ENCODE measurements at regions not wholly inside any gene's neighbourhood (a gene's known extent, or its start where the extent isn't known, plus 50 kb on each side); places are given as distances from the start of the nearest gene placed in this dataset.
A peak's percentile ranks its signal among the peaks of the same experiment; 100 is the strongest.

DNA sequence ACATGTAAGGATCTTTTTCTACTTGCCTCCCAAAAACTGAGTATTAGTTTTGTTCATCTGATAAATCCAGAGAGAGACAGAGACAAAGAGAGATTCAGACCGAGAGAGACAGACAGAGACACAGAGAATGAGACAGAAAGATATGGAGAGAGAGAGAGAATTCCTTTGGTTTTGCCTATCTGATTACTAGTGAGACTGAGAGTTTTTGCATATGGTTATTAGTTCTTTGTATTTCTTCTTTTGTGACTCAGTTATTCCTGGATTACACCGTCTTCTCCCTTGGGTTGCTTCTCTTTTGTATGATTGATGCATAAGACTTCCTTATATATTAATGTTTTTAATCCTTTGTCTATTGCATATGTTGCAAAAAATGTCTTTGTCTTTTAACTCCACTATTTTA, 91.2 kb upstream of the SPATA31C2 start:
- no peak overlapping the region for H3K4me3 ChIP-seq
- no peaks in the 10 kb centered on the region for H3K27me3 ChIP-seq
- WGBS, 2 donors = 65 to 88% methylated on average over 2 of the region's 2 CpGs
- no peak for TF ChIP-seq POLR2AphosphoS5 (IDR thresholded peaks at IDR 0.05)
- no peak for TF ChIP-seq POLR2A (IDR thresholded peaks at IDR 0.05)
- TF ChIP-seq, protein P1, sequence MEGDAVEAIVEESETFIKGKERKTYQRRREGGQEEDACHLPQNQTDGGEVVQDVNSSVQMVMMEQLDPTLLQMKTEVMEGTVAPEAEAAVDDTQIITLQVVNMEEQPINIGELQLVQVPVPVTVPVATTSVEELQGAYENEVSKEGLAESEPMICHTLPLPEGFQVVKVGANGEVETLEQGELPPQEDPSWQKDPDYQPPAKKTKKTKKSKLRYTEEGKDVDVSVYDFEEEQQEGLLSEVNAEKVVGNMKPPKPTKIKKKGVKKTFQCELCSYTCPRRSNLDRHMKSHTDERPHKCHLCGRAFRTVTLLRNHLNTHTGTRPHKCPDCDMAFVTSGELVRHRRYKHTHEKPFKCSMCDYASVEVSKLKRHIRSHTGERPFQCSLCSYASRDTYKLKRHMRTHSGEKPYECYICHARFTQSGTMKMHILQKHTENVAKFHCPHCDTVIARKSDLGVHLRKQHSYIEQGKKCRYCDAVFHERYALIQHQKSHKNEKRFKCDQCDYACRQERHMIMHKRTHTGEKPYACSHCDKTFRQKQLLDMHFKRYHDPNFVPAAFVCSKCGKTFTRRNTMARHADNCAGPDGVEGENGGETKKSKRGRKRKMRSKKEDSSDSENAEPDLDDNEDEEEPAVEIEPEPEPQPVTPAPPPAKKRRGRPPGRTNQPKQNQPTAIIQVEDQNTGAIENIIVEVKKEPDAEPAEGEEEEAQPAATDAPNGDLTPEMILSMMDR (IDR thresholded peaks at IDR 0.05) = no peak
- TF ChIP-seq EP300 (IDR thresholded peaks at IDR 0.05) = no peak
- H3K9me3 ChIP-seq = no peaks in the 10 kb centered on the region
- no peak for DNase-seq
- no peak for ATAC-seq (ENCODE audit: low FRiP score in 2 of 2)
- H3K27ac ChIP-seq = no peak overlapping the region
- H3K36me3 ChIP-seq = no peaks in the 10 kb centered on the region
- no peaks in the 10 kb centered on the region for H3K4me1 ChIP-seq

DNA sequence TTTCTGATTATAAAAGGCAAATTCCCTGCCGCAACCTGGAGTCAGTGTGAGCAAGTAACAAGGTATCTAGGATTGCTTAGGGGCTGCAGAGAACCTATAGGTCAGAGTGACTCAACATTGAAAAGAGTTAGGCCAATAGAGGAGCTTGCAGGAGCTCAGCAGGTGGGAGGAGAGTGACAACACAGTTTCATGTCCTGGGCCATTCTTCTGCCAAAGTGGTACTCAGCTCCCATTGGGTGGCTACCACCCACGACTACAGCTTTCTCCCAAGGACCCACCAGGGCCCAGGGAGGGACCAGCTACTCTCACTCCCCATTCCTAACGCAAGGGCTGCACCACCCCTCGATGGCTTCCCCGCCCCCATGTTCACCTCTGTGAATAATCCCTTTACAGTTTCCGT, 86.7 kb upstream of the SPATA31C2 start:
- H3K9me3 ChIP-seq = no peaks in the 10 kb centered on the region
- no peaks in the 10 kb centered on the region for H3K36me3 ChIP-seq
- no peak overlapping the region for H3K27ac ChIP-seq
- H3K27me3 ChIP-seq = no peaks in the 10 kb centered on the region
- 82 to 85% methylated on average over 6 of the region's 6 CpGs for WGBS, 2 donors
- TF ChIP-seq EP300 (IDR thresholded peaks at IDR 0.05) (no peak), POLR2A (IDR thresholded peaks at IDR 0.05) (no peak), POLR2AphosphoS5 (IDR thresholded peaks at IDR 0.05) (no peak)
- TF ChIP-seq, protein P1 (IDR thresholded peaks at IDR 0.05) = no peak
- ATAC-seq (ENCODE audit: low FRiP score in 2 of 2) (no peak), DNase-seq (no peak)
- no peaks in the 10 kb centered on the region for H3K4me1 ChIP-seq
- no peak overlapping the region for H3K4me3 ChIP-seq

DNA sequence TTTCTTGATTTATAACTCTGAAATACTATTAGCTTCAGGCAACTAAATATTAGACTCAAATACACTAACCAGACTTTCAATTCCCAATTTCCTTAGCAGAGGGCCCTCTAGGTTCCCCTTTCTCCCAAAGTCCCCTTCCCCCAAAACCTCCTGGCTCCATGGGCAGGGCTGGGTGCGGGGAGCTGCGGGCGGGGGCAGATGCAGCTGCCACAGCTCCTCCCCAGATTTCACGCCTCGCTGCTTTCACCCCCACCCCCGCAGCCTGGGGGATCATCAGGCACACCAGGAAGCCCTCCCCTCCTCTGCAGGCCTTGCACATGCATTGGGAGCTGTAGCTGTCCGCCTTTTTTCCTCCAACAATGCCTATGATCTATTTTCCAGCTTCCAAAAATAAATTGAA, 82.8 kb upstream of the SPATA31C2 start:
- Histone ChIP-seq H3K36me3 (no peaks in the 10 kb centered on the region), H3K4me3 (no peak overlapping the region), H3K27ac (no peak overlapping the region), H3K4me1 (no peaks in the 10 kb centered on the region), H3K9me3 (no peaks in the 10 kb centered on the region), H3K27me3 (no peaks in the 10 kb centered on the region)
- ATAC-seq (ENCODE audit: low FRiP score in 2 of 2) (peak in 1 of 2 donors; percentile 43), DNase-seq (peak in 1 of 2 donors; percentile 52)
- TF ChIP-seq, protein P1 (IDR thresholded peaks at IDR 0.05) = no peak
- TF ChIP-seq POLR2AphosphoS5 (IDR thresholded peaks at IDR 0.05) (no peak), EP300 (IDR thresholded peaks at IDR 0.05) (no peak), POLR2A (IDR thresholded peaks at IDR 0.05) (no peak)
- 62 to 74% methylated on average over 7 of the region's 7 CpGs for WGBS, 2 donors

DNA sequence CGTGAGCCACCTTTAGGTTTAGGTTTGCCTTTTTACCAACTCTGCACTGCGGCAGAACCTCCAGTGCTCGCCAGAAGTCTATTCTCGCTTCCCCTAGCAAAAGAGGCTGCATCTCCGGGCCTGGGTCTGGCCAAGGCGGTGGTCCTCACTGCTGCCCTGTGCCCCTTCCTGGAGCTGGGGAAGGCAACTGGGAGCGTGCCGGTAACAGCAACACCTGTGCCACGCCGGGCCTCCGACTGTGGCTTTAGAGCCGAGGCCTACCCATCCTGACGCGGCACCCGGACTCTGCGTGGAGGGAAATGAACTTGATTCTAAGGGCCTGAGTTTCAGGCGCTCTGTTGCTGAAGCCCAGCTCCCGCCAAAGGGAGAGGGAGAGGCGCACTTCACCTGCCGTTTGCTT, 82.4 kb upstream of the SPATA31C2 start:
- no peaks in the 10 kb centered on the region for H3K4me1 ChIP-seq
- TF ChIP-seq POLR2AphosphoS5 (IDR thresholded peaks at IDR 0.05) = no peak
- no peak for TF ChIP-seq POLR2A (IDR thresholded peaks at IDR 0.05)
- no peak for TF ChIP-seq EP300 (IDR thresholded peaks at IDR 0.05)
- TF ChIP-seq, protein P1 (IDR thresholded peaks at IDR 0.05) = no peak
- no peaks in the 10 kb centered on the region for H3K27me3 ChIP-seq
- WGBS, 2 donors = 90 to 98% methylated on average over 20 of the region's 20 CpGs
- H3K27ac ChIP-seq = no peak overlapping the region
- ATAC-seq (ENCODE audit: low FRiP score in 2 of 2) (no peak), DNase-seq (peak in 1 of 2 donors; percentile 45)
- H3K4me3 ChIP-seq = no peak overlapping the region
- no peaks in the 10 kb centered on the region for H3K36me3 ChIP-seq
- H3K9me3 ChIP-seq = no peaks in the 10 kb centered on the region

DNA sequence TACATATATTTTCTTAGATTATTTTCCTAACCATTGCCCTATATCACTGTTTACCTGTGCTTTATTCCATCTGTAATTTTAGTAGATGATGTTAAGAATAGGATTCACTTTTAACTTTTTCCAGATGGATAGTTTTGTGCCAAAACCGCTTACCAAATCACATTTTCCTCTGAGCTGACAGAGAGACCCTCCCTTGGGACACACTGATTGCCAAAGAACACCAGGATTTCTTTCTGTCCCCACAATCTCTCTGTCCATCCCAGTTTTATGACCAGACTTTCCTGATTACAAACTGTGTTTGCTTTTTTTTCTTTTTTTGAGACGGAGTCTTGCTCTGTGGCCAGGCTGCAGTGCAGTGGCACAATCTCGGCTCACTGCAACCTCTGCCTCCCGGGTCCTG, 81.3 kb upstream of the SPATA31C2 start:
- TF ChIP-seq POLR2A (IDR thresholded peaks at IDR 0.05) (no peak), POLR2AphosphoS5 (IDR thresholded peaks at IDR 0.05) (no peak), EP300 (IDR thresholded peaks at IDR 0.05) (no peak)
- Histone ChIP-seq H3K27me3 (no peaks in the 10 kb centered on the region), H3K9me3 (no peaks in the 10 kb centered on the region), H3K4me3 (no peak overlapping the region), H3K27ac (no peak overlapping the region), H3K4me1 (no peaks in the 10 kb centered on the region), H3K36me3 (no peaks in the 10 kb centered on the region)
- DNase-seq = no peak
- no peak for ATAC-seq (ENCODE audit: low FRiP score in 2 of 2)
- WGBS, 2 donors = 71 to 79% methylated on average over 4 of the region's 4 CpGs
